B cell (primary cell): ENCODE measurements at regions not wholly inside any gene's neighbourhood (a gene's known extent, or its start where the extent isn't known, plus 50 kb on each side); places are given as distances from the start of the nearest gene placed in this dataset.

Experiments
- CTCF ChIP-seq: fragments of 200-600 bp; IDR thresholded peaks from one replicate; pipeline ENCODE4 v1.8.0; 2022; ENCODE audit warnings: antibody characterized with exemption, mild to moderate bottlenecking
- EZH2 ChIP-seq: IDR thresholded peaks from 2 replicates; pipeline ENCODE4 v1.6.1; 2012; ENCODE audit warnings: borderline replicate concordance, low read depth, mild to moderate bottlenecking, moderate library complexity, low read length; ENCODE audit not compliant: insufficient read depth, poor library complexity, severe bottlenecking

DNA sequence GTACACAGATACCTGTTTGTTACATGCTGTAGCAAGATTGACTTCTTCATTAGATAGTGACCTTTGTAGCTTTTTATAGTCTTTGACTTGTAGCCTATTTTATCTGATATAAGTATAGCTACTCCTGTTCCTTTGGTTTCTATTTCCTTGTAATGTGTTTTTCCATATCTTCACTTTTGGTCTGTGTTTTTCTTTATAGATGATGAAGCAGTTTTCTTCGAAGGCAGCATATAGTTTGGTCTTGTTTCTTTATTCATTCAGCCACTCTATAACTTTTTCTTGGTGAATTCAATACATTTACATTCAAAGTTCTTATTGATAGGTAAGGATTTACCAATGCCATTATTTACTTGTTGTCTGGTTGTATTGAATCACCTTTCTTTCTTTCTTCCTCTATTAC, 1357.3 kb upstream of the EYS start:
- no peak for TF ChIP-seq CTCF
- no peak for TF ChIP-seq EZH2
